Parathyroid adenoma (tissue), 2 donors: ENCODE measurements at regions not wholly inside any gene's neighbourhood (a gene's known extent, or its start where the extent isn't known, plus 50 kb on each side); places are given as distances from the start of the nearest gene placed in this dataset.

Experiments used
- H2AFZ ChIP-seq: fragments of 300-600 bp; sonication (generic); one replicate; pipeline ENCODE4 v1.7.0; 2017; ENCODE audit warnings: antibody characterized with exemption, mild to moderate bottlenecking
- H3K27ac ChIP-seq: fragments of 300-600 bp; sonication (generic); one replicate; pipeline ENCODE4 v1.7.0; 2017
- H3K27me3 ChIP-seq: fragments of 300-600 bp; sonication (generic); one replicate; pipeline ENCODE4 v1.7.0; 2017; ENCODE audit warnings: low read length; ENCODE audit not compliant: control insufficient read depth, insufficient read depth
- H3K36me3 ChIP-seq: fragments of 300-600 bp; sonication (generic); one replicate; pipeline ENCODE4 v1.7.0; 2017; ENCODE audit warnings: low read length; ENCODE audit not compliant: control insufficient read depth, insufficient read depth
- H3K4me1 ChIP-seq: fragments of 300-600 bp; sonication (generic); one replicate; pipeline ENCODE4 v1.7.0; 2017; ENCODE audit warnings: control low read depth
- H3K4me2 ChIP-seq: fragments of 300-600 bp; sonication (generic); one replicate; pipeline ENCODE4 v1.7.0; 2017; ENCODE audit warnings: low read length
- H3K4me3 ChIP-seq: fragments of 300-600 bp; sonication (generic); one replicate; pipeline ENCODE4 v1.7.0; 2017; ENCODE audit warnings: low read depth, low read length
- H3K79me2 ChIP-seq: fragments of 300-600 bp; sonication (generic); one replicate; pipeline ENCODE4 v1.7.0; 2017; ENCODE audit warnings: control low read depth
- H3K9ac ChIP-seq: fragments of 300-600 bp; sonication (generic); one replicate; pipeline ENCODE4 v1.7.0; 2017; ENCODE audit warnings: mild to moderate bottlenecking
- H3K9me3 ChIP-seq: fragments of 300-600 bp; sonication (generic); one replicate; pipeline ENCODE4 v1.7.0; 2017; ENCODE audit warnings: low read length; ENCODE audit not compliant: control insufficient read depth
- TF ChIP-seq, protein P1 (sequence below): fragments of 300-600 bp; sonication (generic); IDR thresholded peaks from one replicate; pipeline ENCODE4 v1.7.0; 2017; ENCODE audit warnings: antibody characterized with exemption, mild to moderate bottlenecking
- donor health status: primary hyperparathyroidism.

DNA sequence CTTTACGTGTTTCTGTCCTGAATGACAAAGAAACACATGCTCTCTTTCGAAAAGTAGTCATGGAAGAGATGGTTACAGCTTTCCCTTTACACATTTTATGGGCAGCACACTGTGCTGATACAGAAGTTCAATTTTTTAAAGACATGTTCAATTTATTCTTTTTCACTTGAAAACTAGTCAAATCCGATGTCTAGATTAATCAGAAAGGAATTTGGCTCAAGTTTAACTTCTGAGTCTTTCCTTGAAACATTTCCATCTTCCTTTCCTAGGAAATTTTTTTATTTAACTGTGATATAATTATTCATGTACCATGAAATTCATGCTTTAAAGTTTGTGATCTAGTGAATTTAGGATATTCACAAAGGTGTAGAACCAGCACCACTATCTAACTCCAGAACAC lies 360.1 kb downstream of the TNS3 start:
- no peaks in the 10 kb centered on the region for H3K36me3 ChIP-seq
- TF ChIP-seq, protein P1, sequence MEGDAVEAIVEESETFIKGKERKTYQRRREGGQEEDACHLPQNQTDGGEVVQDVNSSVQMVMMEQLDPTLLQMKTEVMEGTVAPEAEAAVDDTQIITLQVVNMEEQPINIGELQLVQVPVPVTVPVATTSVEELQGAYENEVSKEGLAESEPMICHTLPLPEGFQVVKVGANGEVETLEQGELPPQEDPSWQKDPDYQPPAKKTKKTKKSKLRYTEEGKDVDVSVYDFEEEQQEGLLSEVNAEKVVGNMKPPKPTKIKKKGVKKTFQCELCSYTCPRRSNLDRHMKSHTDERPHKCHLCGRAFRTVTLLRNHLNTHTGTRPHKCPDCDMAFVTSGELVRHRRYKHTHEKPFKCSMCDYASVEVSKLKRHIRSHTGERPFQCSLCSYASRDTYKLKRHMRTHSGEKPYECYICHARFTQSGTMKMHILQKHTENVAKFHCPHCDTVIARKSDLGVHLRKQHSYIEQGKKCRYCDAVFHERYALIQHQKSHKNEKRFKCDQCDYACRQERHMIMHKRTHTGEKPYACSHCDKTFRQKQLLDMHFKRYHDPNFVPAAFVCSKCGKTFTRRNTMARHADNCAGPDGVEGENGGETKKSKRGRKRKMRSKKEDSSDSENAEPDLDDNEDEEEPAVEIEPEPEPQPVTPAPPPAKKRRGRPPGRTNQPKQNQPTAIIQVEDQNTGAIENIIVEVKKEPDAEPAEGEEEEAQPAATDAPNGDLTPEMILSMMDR, result no peak
- H3K9ac ChIP-seq, result no peak overlapping the region
- no peaks in the 10 kb centered on the region for H3K79me2 ChIP-seq
- H3K27me3 ChIP-seq, result no peaks in the 10 kb centered on the region
- H3K4me3 ChIP-seq, result no peak overlapping the region
- no peak overlapping the region for H3K4me2 ChIP-seq
- no peaks in the 10 kb centered on the region for H3K9me3 ChIP-seq
- H3K4me1 ChIP-seq, result no peaks in the 10 kb centered on the region
- H2AFZ ChIP-seq, result no peak overlapping the region
- H3K27ac ChIP-seq, result no peak overlapping the region

DNA sequence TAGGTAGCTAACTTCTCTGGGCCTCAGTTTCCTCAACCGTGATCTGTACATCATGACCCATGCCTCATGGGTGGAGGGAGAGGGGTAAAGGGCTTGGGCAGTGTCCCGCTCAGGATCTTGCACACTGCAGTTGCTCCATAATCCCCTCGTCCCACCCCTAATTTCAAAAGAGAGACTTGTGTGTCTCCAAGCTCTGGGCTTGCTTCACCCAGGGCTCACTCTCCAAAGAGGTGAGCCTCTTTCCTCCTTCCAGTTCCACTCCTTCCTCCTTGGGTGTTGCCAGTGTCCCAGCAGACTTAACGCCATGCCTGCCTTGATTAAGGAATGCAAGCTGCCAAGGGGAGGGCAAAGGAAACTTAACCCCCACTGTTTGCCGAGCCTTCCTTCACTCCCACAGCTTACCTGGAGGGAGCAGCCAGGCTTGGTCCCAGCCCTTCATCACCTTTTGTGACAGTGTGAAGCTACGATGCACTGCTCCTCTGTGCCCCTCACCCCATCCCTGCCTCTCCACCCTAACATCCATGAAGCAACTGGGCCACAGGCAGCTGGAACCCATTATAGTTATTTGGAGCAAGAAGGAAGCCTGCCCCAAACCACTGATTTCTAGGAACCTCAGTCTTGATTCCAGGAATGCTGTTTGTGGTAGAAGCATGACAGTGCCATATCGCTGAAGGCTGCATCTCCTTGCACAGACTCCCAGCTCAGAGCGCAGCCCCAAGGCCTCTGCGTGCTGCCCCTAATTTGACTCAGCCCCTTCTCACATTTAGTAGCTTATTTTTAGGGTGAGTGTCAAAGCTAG lies 363.3 kb downstream of the TNS3 start:
- H3K4me1 ChIP-seq, result no peaks in the 10 kb centered on the region
- H3K27me3 ChIP-seq, result no peaks in the 10 kb centered on the region
- no peak overlapping the region for H3K4me2 ChIP-seq
- no peak overlapping the region for H3K4me3 ChIP-seq
- no peak overlapping the region for H3K9ac ChIP-seq
- H2AFZ ChIP-seq, result no peak overlapping the region
- TF ChIP-seq, protein P1, result no peak
- H3K27ac ChIP-seq, result no peak overlapping the region
- H3K79me2 ChIP-seq, result no peaks in the 10 kb centered on the region
- no peaks in the 10 kb centered on the region for H3K9me3 ChIP-seq
- H3K36me3 ChIP-seq, result no peaks in the 10 kb centered on the region

DNA sequence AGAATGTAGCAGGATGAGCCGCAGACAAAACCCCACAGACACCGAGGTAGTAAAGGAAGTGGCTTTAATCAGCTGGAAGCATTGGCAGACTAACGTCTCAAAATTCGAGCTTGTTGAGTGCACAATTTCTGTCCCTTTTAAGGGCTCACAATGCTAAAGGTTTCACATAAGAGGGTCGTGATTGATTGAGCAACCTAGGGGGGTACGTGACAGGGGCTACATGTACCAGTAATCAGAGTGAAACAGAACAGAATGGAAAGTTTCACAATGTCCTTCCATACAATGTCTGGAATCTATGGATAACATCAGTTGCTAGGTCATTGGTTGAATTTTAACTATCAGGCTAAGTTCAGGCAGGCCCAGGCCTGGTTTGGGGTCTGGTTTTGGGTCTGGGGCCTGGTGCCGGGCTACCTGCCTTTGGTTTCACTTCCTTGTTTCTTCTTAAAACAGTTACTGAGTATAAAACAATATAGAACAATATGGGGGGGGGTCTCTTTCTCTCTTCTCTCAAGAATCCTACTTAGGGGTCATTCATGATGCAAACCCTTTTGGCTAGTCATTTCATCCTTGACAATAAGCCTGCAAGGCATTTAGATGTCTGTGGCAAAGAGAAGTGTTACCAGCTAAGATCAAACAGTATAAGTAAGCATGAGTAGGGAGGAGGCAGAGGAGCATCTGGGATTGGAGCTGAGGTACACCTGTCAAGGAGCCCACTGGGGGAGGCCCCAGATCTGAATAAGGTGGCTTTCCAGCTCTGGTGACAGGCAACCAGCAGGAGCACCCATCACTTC lies 364.1 kb downstream of the TNS3 start:
- no peaks in the 10 kb centered on the region for H3K79me2 ChIP-seq
- H3K4me2 ChIP-seq, result no peak overlapping the region
- TF ChIP-seq, protein P1, result no peak
- no peaks in the 10 kb centered on the region for H3K4me1 ChIP-seq
- no peak overlapping the region for H2AFZ ChIP-seq
- no peaks in the 10 kb centered on the region for H3K36me3 ChIP-seq
- H3K4me3 ChIP-seq, result no peak overlapping the region
- H3K9me3 ChIP-seq, result no peaks in the 10 kb centered on the region
- H3K27me3 ChIP-seq, result no peaks in the 10 kb centered on the region
- H3K9ac ChIP-seq, result no peak overlapping the region
- H3K27ac ChIP-seq, result no peak overlapping the region

DNA sequence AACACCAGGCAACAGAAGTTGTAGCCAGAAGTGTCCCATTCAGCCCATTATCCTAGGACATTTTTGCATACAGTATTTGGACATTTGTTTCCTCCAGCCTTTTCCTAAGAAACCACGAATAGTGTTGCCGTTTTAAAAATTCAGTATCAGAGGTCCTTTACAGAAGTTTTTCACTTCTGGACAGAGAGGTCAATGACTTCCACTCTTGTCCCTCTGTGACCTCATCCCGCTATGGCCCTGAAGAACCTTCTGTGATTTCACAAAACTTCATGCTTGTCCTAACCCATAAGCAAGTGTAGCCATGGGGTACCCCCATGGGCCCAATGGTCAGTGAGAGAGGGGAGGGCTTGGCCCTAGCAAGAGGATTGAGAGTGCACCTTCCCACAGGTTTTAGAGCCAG lies 364.8 kb downstream of the TNS3 start:
- no peak overlapping the region for H3K27ac ChIP-seq
- H3K9ac ChIP-seq, result no peak overlapping the region

More for the DNA sequence above, 364.8 kb downstream of the TNS3 start:
- Histone ChIP-seq H3K4me3 (no peak overlapping the region), H3K9me3 (no peaks in the 10 kb centered on the region), H3K79me2 (no peaks in the 10 kb centered on the region), H3K4me1 (no peaks in the 10 kb centered on the region), H3K4me2 (no peak overlapping the region), H2AFZ (no peak overlapping the region), H3K27me3 (no peaks in the 10 kb centered on the region), H3K36me3 (no peaks in the 10 kb centered on the region)
- TF ChIP-seq, protein P1, result no peak
